RWPE2 (cell line): ENCODE measurements at regions not wholly inside any gene's neighbourhood (a gene's known extent, or its start where the extent isn't known, plus 50 kb on each side); places are given as distances from the start of the nearest gene placed in this dataset.
"Not testable (repeated sequence)": the region's sequence is repeated elsewhere in the genome, so short reads cannot be mapped to it uniquely, and the experiment has no call there.

Source experiments
- ATAC-seq: fragments of 200-7000 bp; cut with Tn5 transposase; 3 replicates; pipeline ENCODE4 v1.9.1; 2021; ENCODE audit warnings: low read depth
- DNase-seq: peaks from one replicate; pipeline ENCODE4 v3.0.0-alpha.2; 2020; ENCODE audit warnings: low spot score
- H3K27ac ChIP-seq: fragments of 450-650 bp; 2 replicates; pipeline ENCODE4 v1.5.1; 2017; ENCODE audit warnings: mild to moderate bottlenecking; ENCODE audit not compliant: poor library complexity, severe bottlenecking
- H3K27me3 ChIP-seq: fragments of 250-450 bp; sonication (Bioruptor Pico); 2 replicates; pipeline ENCODE4 v1.5.1; 2021; ENCODE audit warnings: mild to moderate bottlenecking, moderate library complexity; ENCODE audit not compliant: insufficient read depth, poor library complexity, severe bottlenecking
- H3K36me3 ChIP-seq: fragments of 250-450 bp; sonication (Bioruptor Pico); 2 replicates; pipeline ENCODE4 v1.5.1; 2020; ENCODE audit warnings: low read depth, mild to moderate bottlenecking, moderate library complexity
- H3K4me1 ChIP-seq: fragments of 250-450 bp; sonication (Bioruptor Pico); 2 replicates; pipeline ENCODE4 v1.5.1; 2021; ENCODE audit warnings: mild to moderate bottlenecking, moderate library complexity; ENCODE audit not compliant: insufficient read depth, poor library complexity, severe bottlenecking
- H3K4me3 ChIP-seq: fragments of 250-450 bp; sonication (Bioruptor Pico); 2 replicates; pipeline ENCODE4 v1.5.1; 2021; ENCODE audit warnings: mild to moderate bottlenecking, moderate library complexity; ENCODE audit not compliant: severe bottlenecking
- H3K9me3 ChIP-seq: fragments of 250-450 bp; sonication (Bioruptor Pico); 2 replicates; pipeline ENCODE4 v1.5.1; 2021; ENCODE audit warnings: mild to moderate bottlenecking, moderate library complexity; ENCODE audit not compliant: severe bottlenecking

GRCh38 chr16:21361612-21362227 is 83.6 kb upstream of the CRYM start:
- peaks cover 11% of the 10 kb centered on the region for H3K4me1 ChIP-seq
- H3K36me3 ChIP-seq, H3K9me3 ChIP-seq, H3K27me3 ChIP-seq, H3K4me3 ChIP-seq, DNase-seq, ATAC-seq, H3K27ac ChIP-seq: not testable (repeated sequence)

DNA sequence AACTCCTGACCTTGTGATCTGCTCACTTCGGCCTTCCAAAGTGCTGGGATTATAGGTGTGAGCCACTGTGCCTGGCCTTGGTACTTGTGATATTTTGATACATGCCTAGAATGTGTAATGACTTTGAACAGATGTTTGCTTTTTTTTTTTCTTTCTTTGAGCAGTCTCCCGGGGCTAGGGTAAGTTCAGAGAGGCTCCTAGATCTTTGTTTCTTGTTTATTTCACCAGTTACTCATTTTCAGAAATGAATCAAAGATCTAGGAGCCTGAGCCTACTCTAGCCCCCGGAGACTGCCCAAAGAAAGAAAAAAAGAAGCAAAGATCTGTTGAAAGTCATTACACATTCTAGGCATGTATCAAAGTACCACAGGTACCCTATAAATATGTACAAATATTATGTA is 83.0 kb upstream of the CRYM start:
- not testable (repeated sequence) for H3K27ac ChIP-seq, DNase-seq, H3K9me3 ChIP-seq, H3K36me3 ChIP-seq, H3K27me3 ChIP-seq, H3K4me3 ChIP-seq, ATAC-seq
- peaks cover 11% of the 10 kb centered on the region for H3K4me1 ChIP-seq

GRCh38 chr16:21359513-21359912 is 81.4 kb upstream of the CRYM start:
- H3K27ac ChIP-seq, H3K27me3 ChIP-seq, ATAC-seq, H3K4me3 ChIP-seq, H3K36me3 ChIP-seq, H3K9me3 ChIP-seq, DNase-seq: not testable (repeated sequence)
- peaks cover 11% of the 10 kb centered on the region for H3K4me1 ChIP-seq

GRCh38 chr16:21358261-21358795 is 80.2 kb upstream of the CRYM start:
- H3K36me3 ChIP-seq, H3K9me3 ChIP-seq, H3K27ac ChIP-seq, H3K4me1 ChIP-seq, ATAC-seq, DNase-seq, H3K27me3 ChIP-seq, H3K4me3 ChIP-seq: not testable (repeated sequence)

- H3K27me3 ChIP-seq, ATAC-seq, H3K36me3 ChIP-seq, H3K4me1 ChIP-seq, H3K27ac ChIP-seq, H3K4me3 ChIP-seq, DNase-seq, H3K9me3 ChIP-seq: not testable (repeated sequence)
These were observed 78.2 kb upstream of the CRYM start for GRCh38 chr16:21356308-21356707.

- not testable (repeated sequence) for DNase-seq, H3K27ac ChIP-seq, H3K27me3 ChIP-seq, H3K9me3 ChIP-seq, H3K36me3 ChIP-seq, ATAC-seq, H3K4me3 ChIP-seq, H3K4me1 ChIP-seq
These were observed 73.3 kb upstream of the CRYM start for GRCh38 chr16:21351433-21351832.

- H3K36me3 ChIP-seq, H3K27me3 ChIP-seq, H3K4me3 ChIP-seq, H3K4me1 ChIP-seq, H3K9me3 ChIP-seq, DNase-seq, ATAC-seq, H3K27ac ChIP-seq: not testable (repeated sequence)
These were observed 72.8 kb upstream of the CRYM start for GRCh38 chr16:21350851-21351250.

DNA sequence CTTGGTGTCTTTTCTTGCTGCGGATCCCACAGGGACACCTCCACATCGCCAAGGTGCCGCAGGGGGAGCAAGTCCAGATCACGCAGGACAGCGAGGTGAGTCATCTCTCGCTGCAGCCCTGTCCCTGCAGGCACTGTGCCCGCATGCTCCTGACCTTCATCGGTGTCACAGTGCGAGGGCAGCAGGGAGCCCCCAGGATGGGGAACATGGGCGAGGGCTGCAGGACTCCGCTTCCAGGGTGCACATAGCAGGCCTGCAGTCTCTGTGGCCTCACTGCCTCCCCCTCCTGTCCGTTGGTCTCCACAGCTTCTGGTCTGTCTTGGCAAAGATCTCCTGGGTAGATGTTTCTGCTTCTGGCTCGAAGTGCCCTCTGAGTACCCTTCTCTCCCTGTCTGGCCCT is 71.2 kb upstream of the CRYM start:
- not testable (repeated sequence) for DNase-seq, ATAC-seq, H3K9me3 ChIP-seq, H3K27ac ChIP-seq, H3K4me3 ChIP-seq, H3K36me3 ChIP-seq, H3K4me1 ChIP-seq, H3K27me3 ChIP-seq

DNA sequence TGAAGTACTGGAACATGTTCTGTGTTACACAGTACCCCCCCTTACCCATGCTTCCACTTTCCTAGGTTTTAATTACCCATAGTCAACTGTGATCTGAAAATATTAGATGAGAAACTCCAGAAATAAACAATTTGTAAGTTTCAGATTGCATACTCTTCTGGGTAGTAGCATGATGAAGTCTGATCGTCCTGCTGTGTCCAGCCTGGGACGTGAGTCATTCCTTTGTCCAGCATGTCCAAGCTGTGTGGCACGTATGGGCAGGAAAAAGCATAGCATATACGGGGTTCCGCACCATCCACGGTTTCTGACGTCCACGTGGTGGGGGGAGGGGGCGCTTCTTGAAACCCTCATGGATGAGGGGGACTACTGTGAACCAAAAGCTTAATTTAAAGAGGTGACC is 70.7 kb upstream of the CRYM start:
- DNase-seq, H3K27ac ChIP-seq, H3K36me3 ChIP-seq, H3K27me3 ChIP-seq, H3K4me3 ChIP-seq, H3K9me3 ChIP-seq, ATAC-seq, H3K4me1 ChIP-seq: not testable (repeated sequence)

DNA sequence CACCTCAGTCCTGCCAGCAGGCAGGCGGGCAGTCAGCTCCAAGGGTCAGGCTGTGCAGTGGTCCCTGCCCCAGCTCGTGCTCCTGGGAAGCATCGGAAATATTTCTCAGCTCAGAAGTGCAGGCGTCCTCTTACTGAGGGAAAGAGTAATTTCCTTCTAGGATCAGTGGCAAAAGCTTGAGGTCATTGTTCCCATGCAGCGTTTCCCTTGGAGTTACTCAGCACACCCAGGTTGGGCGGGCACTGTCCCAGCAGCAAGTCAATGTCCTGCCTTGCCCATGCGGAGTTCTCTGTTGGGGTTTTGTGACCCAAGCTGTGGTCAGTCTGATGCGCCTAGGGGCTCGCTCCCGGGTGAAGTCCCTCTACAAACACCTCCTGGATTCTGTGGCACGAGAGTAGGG is 69.4 kb upstream of the CRYM start:
- H3K27me3 ChIP-seq, H3K4me1 ChIP-seq, H3K27ac ChIP-seq, H3K36me3 ChIP-seq, DNase-seq, H3K4me3 ChIP-seq, ATAC-seq, H3K9me3 ChIP-seq: not testable (repeated sequence)

DNA sequence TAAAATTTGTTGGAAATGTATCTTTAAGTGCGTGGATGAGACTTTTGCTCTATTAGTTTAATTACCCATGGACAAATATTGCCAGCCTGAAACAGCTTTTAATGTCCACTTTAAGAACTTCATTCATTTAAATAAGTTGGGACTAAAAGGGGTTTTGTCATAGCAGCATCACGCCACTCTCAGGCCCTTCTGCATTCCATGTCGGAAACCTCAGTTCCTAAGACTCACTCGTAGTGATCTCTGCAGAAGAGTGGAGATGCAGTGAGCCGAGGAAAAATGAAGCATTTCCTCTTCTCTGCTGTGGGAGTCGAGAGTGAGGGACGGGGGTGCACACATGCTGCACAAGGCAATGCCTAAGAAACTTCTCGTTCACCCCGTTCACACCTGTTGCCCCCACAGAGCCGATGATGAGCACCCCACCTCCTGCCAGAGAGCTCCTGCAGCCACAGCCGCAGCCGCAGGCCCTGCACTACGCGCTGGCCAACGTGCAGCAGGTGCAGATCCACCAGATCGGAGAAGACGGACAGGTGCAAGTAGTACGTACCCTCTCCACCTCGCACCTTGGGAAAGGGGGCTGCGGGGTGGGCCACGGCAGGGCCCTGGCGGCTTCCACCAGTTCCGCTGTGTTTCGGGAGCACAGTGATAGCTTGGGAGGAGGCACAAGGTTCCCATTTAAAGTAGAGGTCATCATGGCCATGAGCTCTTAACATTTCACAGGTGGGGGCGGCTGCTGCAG is 68.8 kb upstream of the CRYM start:
- not testable (repeated sequence) for DNase-seq, H3K27ac ChIP-seq, H3K9me3 ChIP-seq, H3K4me3 ChIP-seq, H3K4me1 ChIP-seq, H3K27me3 ChIP-seq, ATAC-seq, H3K36me3 ChIP-seq
